GM12874 (cell line): ENCODE measurements at regions not wholly inside any gene's neighbourhood (a gene's known extent, or its start where the extent isn't known, plus 50 kb on each side); places are given as distances from the start of the nearest gene placed in this dataset.

Source experiments
- CTCF ChIP-seq: IDR thresholded peaks from 2 replicates; pipeline ENCODE4 v1.5.1; 2011; ENCODE audit warnings: low read depth, mild to moderate bottlenecking, control low read depth, low read length, moderate library complexity; ENCODE audit not compliant: insufficient read depth

- no peak for TF ChIP-seq CTCF
These were observed 168.7 kb upstream of the AGAP1 start for GRCh38 chr2:235325151-235325550.

DNA sequence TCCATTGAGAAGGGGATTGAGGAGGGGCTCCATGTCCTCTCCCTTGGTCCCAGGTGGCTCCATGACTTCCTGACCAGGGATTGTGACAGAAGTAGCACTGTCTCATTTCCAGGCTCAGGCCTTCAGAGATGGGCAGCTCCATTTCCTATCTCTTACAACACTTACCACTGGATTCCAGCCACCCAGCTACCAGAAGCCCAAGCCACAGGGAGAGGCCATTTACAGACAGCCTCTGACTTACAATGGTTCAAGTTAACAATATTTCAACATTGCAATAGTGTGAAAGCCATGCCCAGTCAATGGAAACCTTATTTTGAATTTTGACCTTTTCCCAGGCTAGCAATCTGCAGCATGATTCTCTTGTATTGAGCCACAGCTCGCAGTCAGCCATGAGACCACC, 164.9 kb upstream of the AGAP1 start:
- TF ChIP-seq CTCF: no peak

GRCh38 chr2:235330775-235331451, 162.9 kb upstream of the AGAP1 start:
- no peak for TF ChIP-seq CTCF

DNA sequence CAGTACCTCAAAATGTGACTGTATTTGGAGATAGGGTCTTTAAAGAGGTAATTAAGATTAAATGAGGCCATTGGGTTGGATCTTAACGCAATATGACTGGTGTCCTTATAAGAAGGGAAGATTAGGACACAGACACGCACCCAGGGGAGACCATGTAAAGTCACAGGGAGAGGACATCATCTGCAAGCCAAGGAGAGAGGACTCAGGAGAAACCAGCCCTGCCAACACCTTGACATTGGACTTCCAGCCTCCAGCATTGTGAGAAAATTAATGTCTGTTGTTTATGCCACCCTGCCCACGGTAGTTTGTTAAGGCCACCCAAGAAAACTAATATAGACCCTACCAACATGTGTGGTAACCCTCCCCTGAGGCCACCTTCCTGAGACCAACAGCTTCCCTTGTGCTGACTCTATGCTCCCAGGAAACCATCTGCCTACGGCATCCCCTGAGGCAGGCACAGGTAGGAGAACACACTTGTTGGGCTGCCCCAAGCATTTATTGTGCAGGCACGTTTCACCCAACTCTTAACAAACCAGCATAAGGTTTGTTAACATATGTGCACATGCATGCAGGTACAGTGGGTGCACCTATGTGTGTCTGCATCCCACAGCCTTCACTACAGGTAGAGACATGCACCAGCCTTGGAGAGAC, 161.5 kb upstream of the AGAP1 start:
- TF ChIP-seq CTCF: no peak

- TF ChIP-seq CTCF: no peak
These were observed 160.8 kb upstream of the AGAP1 start for GRCh38 chr2:235333076-235333475.

DNA sequence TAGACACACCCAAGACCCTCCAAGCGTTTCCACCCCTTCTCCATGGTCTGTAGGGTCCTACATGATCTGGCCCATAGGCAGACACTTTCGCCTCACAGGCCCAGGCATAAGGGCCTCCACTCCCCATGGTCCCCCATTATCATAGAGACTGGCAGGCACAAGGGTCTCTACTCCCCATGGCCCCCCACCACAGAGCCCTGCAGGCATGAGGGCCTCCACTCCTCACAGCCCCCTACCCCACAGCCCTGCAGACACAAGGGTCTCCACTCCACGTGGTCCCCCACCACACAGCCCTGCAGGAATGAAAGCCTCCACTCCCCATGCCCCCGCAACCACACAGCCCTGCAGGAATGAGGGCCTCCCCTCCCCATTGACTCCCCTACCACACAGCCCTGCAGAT, 159.7 kb upstream of the AGAP1 start:
- no peak for TF ChIP-seq CTCF

- no peak for TF ChIP-seq CTCF
These were observed 150.6 kb upstream of the AGAP1 start for GRCh38 chr2:235343156-235343774.
